ENCODE measurements at regions not wholly inside any gene's neighbourhood (a gene's known extent, or its start where the extent isn't known, plus 50 kb on each side); places are given as distances from the start of the nearest gene placed in this dataset.

DNA sequence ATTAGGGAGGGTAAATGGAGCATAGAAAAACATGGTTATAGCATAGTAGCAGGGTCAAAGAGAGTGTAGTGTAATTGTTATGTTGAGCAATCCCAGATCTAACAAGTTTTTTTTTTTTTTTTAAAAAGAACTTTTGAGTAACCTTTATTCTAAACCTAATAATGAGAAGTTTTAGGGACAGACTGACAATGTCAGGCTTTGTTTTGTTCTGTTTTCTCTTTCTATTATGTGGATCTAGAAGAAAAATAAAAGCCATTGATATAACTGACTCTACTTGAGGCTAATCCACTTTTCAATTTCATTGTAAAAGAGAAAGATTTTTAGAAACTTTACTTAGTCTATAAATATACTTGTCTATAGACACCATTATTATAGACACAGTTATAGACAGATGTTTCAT lies 200.0 kb downstream of the FAM170A start:
- TF ChIP-seq, protein P1, sequence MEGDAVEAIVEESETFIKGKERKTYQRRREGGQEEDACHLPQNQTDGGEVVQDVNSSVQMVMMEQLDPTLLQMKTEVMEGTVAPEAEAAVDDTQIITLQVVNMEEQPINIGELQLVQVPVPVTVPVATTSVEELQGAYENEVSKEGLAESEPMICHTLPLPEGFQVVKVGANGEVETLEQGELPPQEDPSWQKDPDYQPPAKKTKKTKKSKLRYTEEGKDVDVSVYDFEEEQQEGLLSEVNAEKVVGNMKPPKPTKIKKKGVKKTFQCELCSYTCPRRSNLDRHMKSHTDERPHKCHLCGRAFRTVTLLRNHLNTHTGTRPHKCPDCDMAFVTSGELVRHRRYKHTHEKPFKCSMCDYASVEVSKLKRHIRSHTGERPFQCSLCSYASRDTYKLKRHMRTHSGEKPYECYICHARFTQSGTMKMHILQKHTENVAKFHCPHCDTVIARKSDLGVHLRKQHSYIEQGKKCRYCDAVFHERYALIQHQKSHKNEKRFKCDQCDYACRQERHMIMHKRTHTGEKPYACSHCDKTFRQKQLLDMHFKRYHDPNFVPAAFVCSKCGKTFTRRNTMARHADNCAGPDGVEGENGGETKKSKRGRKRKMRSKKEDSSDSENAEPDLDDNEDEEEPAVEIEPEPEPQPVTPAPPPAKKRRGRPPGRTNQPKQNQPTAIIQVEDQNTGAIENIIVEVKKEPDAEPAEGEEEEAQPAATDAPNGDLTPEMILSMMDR (IDR thresholded peaks at IDR 0.05): no peak
- no peak for TF ChIP-seq SMC3 (IDR thresholded peaks at IDR 0.05)

Measured in A549 (cell line).